ENCODE measurements at regions not wholly inside any gene's neighbourhood (a gene's known extent, or its start where the extent isn't known, plus 50 kb on each side); places are given as distances from the start of the nearest gene placed in this dataset.

DNA sequence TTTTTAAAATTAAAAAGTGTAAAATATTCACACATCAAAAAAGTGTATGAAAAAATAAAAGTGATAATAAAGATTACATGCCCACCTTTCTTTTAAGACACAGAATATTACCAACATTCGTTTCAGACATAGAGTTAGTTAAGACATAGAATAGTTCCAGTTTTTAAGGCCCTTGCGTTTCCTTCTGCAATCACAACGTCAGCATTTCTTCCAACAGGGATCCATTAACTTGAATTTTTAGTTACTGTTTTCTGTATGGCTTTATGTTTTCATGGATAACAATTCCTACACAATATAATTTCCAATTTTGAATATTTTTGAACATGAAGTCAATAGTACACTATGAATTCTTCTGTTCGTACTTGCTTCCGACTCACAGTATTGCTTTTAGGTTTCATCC lies 170.8 kb upstream of the C11orf87 start:
- TF ChIP-seq, protein P1, sequence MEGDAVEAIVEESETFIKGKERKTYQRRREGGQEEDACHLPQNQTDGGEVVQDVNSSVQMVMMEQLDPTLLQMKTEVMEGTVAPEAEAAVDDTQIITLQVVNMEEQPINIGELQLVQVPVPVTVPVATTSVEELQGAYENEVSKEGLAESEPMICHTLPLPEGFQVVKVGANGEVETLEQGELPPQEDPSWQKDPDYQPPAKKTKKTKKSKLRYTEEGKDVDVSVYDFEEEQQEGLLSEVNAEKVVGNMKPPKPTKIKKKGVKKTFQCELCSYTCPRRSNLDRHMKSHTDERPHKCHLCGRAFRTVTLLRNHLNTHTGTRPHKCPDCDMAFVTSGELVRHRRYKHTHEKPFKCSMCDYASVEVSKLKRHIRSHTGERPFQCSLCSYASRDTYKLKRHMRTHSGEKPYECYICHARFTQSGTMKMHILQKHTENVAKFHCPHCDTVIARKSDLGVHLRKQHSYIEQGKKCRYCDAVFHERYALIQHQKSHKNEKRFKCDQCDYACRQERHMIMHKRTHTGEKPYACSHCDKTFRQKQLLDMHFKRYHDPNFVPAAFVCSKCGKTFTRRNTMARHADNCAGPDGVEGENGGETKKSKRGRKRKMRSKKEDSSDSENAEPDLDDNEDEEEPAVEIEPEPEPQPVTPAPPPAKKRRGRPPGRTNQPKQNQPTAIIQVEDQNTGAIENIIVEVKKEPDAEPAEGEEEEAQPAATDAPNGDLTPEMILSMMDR (IDR thresholded peaks at IDR 0.05): no peak
- no peak for TF ChIP-seq POLR2A (IDR thresholded peaks at IDR 0.05)

Data from right lobe of liver (tissue), 4 donors.